ENCODE measurements at regions not wholly inside any gene's neighbourhood (a gene's known extent, or its start where the extent isn't known, plus 50 kb on each side); places are given as distances from the start of the nearest gene placed in this dataset.

- TF ChIP-seq RFX5 (IDR thresholded peaks at IDR 0.05; ENCODE audit: borderline replicate concordance, low read depth, low read length) = no peak
- TF ChIP-seq ATF2 (IDR thresholded peaks at IDR 0.05; ENCODE audit: low read length) = no peak
- no peak for TF ChIP-seq CTCF (IDR thresholded peaks at IDR 0.05; ENCODE audit: control extremely low read depth in 1 of 3, insufficient read depth in 1 of 3, low read depth in 1 of 3, low read length in 3 of 3)
- no peak for TF ChIP-seq EP300 (IDR thresholded peaks at IDR 0.05; ENCODE audit: borderline replicate concordance in 1 of 2, low read depth in 2 of 2, low read length in 2 of 2)
- no peak for TF ChIP-seq TAF1 (IDR thresholded peaks at IDR 0.05; ENCODE audit: low read depth, low read length)
- TF ChIP-seq JUND (IDR thresholded peaks at IDR 0.05; ENCODE audit: low read length) = no peak
Measured at GRCh38 chr1:2882966-2883696, 81.6 kb upstream of the TTC34 start.
